Fibroblast of lung (primary cell): ENCODE measurements at regions not wholly inside any gene's neighbourhood (a gene's known extent, or its start where the extent isn't known, plus 50 kb on each side); places are given as distances from the start of the nearest gene placed in this dataset.

Experiments used
- DNase-seq, 2 donors: peaks; one replicate each; pipeline versions ENCODE4 v3.0.0 to v3.0.0-alpha.2; 2010; ENCODE audit warnings: low read depth in 2 of 2
- H2AFZ ChIP-seq: 2 replicates; pipeline ENCODE4 v1.5.1; 2012; ENCODE audit warnings: low read length, control low read depth, inconsistent platforms
- H3K27ac ChIP-seq: 2 replicates; pipeline ENCODE4 v1.5.1; 2011; ENCODE audit warnings: low read length, control low read depth; ENCODE audit not compliant: insufficient read depth
- H3K27me3 ChIP-seq: 2 replicates; pipeline ENCODE4 v1.5.1; 2011; ENCODE audit warnings: mild to moderate bottlenecking, low read length; ENCODE audit not compliant: control insufficient read depth, insufficient read depth
- H3K36me3 ChIP-seq: 2 replicates; pipeline ENCODE4 v1.5.1; 2011; ENCODE audit warnings: low read length; ENCODE audit not compliant: control insufficient read depth, insufficient read depth
- H3K4me1 ChIP-seq: 2 replicates; pipeline ENCODE4 v1.5.1; 2011; ENCODE audit warnings: low read length; ENCODE audit not compliant: control insufficient read depth, insufficient read depth; ENCODE audit errors: extremely low read depth
- H3K4me2 ChIP-seq: 2 replicates; pipeline ENCODE4 v1.5.1; 2011; ENCODE audit warnings: low read length, control low read depth; ENCODE audit not compliant: insufficient read depth; ENCODE audit errors: extremely low read depth
- H3K4me3 ChIP-seq, 4 experiments: fragments of 200-600 bp in 1 of 4; sonication (generic) in 1 of 4; replicated peaks in 1 of 4; 2 replicates each; pipeline ENCODE4 v1.5.1; 2011 to 2016; ENCODE audit warnings: low read length in 4 of 4, low read depth in 3 of 4, mild to moderate bottlenecking in 3 of 4, control low read depth in 2 of 4, inconsistent platforms in 1 of 4, mixed read lengths in 1 of 4; ENCODE audit not compliant: insufficient read depth in 1 of 4; ENCODE audit errors: control extremely low read depth in 1 of 4
- H3K79me2 ChIP-seq: 2 replicates; pipeline ENCODE4 v1.5.1; 2012; ENCODE audit warnings: mild to moderate bottlenecking, low read length, inconsistent platforms; ENCODE audit not compliant: control insufficient read depth, insufficient read depth
- H3K9ac ChIP-seq: 2 replicates; pipeline ENCODE4 v1.5.1; 2011; ENCODE audit warnings: mild to moderate bottlenecking, low read length, control low read depth; ENCODE audit not compliant: insufficient read depth
- H3K9me3 ChIP-seq: 2 replicates; pipeline ENCODE4 v1.5.1; 2012; ENCODE audit warnings: low read depth, low read length; ENCODE audit not compliant: control insufficient read depth, insufficient read depth
- H4K20me1 ChIP-seq: 2 replicates; pipeline ENCODE4 v1.5.1; 2011; ENCODE audit warnings: low read length; ENCODE audit not compliant: control insufficient read depth, insufficient read depth; ENCODE audit errors: extremely low read depth
- EZH2 ChIP-seq: IDR thresholded peaks from 2 replicates; pipeline ENCODE4 v1.5.1; 2012; ENCODE audit warnings: low read length, control low read depth, mild to moderate bottlenecking; ENCODE audit errors: missing control alignments
- TF ChIP-seq, protein P1 (sequence below), 2 donors: IDR thresholded peaks in 1 of 2; conservative IDR thresholded peaks in 1 of 2; 1 replicate in 1 of 2; 2 replicates in 1 of 2; pipeline ENCODE4 v1.5.1; 2011 to 2012; ENCODE audit warnings: low read length in 2 of 2, control low read depth in 1 of 2, inconsistent platforms in 1 of 2, low read depth in 1 of 2, mild to moderate bottlenecking in 1 of 2

DNA sequence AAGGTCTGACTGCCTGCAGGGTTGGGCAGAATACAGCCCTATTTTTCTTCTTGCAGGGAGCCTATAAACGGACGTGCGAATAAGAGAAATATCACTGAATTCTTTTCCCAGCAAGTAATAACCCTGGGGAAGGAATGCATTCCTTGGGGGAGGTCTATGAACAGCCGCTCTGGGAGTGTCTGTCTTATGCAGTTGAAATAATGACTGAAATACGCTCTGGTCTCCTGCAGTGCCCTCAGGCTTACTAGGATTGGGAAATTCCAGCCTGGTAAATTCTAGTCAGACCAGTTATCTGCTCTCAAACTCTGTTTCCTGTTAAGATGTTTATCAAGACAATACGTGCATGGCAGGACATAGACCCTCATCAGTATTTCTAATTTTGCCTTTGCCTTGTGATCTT, 72.1 kb upstream of the FAM241A start:
- Histone ChIP-seq H3K4me1 (no peaks in the 10 kb centered on the region), H3K9ac (no peak overlapping the region)
- TF ChIP-seq, protein P1, sequence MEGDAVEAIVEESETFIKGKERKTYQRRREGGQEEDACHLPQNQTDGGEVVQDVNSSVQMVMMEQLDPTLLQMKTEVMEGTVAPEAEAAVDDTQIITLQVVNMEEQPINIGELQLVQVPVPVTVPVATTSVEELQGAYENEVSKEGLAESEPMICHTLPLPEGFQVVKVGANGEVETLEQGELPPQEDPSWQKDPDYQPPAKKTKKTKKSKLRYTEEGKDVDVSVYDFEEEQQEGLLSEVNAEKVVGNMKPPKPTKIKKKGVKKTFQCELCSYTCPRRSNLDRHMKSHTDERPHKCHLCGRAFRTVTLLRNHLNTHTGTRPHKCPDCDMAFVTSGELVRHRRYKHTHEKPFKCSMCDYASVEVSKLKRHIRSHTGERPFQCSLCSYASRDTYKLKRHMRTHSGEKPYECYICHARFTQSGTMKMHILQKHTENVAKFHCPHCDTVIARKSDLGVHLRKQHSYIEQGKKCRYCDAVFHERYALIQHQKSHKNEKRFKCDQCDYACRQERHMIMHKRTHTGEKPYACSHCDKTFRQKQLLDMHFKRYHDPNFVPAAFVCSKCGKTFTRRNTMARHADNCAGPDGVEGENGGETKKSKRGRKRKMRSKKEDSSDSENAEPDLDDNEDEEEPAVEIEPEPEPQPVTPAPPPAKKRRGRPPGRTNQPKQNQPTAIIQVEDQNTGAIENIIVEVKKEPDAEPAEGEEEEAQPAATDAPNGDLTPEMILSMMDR (conservative IDR thresholded peaks at IDR 0.05 in 1 of 2, IDR thresholded peaks at IDR 0.05 in 1 of 2; ENCODE audit: low read depth in 1 of 2, low read length in 2 of 2): no peak
- TF ChIP-seq EZH2: no peak

DNA sequence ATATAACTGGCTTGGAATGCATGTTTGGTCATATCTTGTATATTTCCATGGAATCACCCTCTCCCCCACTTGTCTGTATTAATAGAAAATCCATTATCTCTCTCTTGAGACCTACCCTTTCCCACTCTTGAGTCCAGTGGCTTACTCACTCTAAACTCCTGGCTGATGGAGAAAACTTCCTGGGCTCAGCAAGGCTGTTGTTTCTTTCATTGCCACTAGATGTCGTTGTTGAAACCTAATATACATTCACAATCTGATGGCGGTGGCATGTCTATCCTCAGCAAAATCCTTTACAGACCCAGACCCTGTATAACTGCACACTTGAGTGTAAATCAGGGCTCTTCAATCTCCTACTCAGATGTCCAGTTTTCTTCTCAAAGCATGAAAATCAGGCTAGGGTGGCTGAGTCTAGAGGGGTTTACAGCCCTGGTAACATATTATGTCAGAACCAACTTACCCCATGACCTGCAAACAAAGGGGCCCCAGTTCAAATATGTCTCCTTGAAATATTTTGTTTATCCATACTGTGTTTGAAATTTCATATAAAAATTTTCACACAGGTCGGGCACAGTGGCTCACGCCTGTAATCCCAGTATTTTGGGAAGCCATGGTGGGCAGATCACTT, 70.0 kb upstream of the FAM241A start:
- Histone ChIP-seq H3K4me1 (no peaks in the 10 kb centered on the region), H3K9ac (no peak overlapping the region), H3K79me2 (no peaks in the 10 kb centered on the region), H3K27me3 (no peaks in the 10 kb centered on the region), H3K4me2 (no peak overlapping the region), H4K20me1 (no peaks in the 10 kb centered on the region), H3K9me3 (no peaks in the 10 kb centered on the region), H3K27ac (no peak overlapping the region), H3K36me3 (no peaks in the 10 kb centered on the region), H2AFZ (no peak overlapping the region), H3K4me3 (no peak overlapping the region)
- DNase-seq: peak; percentile 58 to 66
- no peak for TF ChIP-seq EZH2
- TF ChIP-seq, protein P1 (conservative IDR thresholded peaks at IDR 0.05 in 1 of 2, IDR thresholded peaks at IDR 0.05 in 1 of 2; ENCODE audit: low read depth in 1 of 2, low read length in 2 of 2): peak; percentile 74 to 90

More for the DNA sequence above, 72.1 kb upstream of the FAM241A start:
- no peaks in the 10 kb centered on the region for H3K36me3 ChIP-seq
- no peak overlapping the region for H2AFZ ChIP-seq
- no peak for DNase-seq
- H3K4me2 ChIP-seq: no peak overlapping the region
- no peaks in the 10 kb centered on the region for H4K20me1 ChIP-seq
- no peaks in the 10 kb centered on the region for H3K79me2 ChIP-seq
- H3K4me3 ChIP-seq: no peak overlapping the region
- H3K9me3 ChIP-seq: no peaks in the 10 kb centered on the region
- H3K27ac ChIP-seq: no peak overlapping the region
- no peaks in the 10 kb centered on the region for H3K27me3 ChIP-seq

- H3K79me2 ChIP-seq: no peaks in the 10 kb centered on the region
- H3K9me3 ChIP-seq: no peaks in the 10 kb centered on the region
- no peaks in the 10 kb centered on the region for H3K36me3 ChIP-seq
- H4K20me1 ChIP-seq: no peaks in the 10 kb centered on the region
- no peak overlapping the region for H3K4me2 ChIP-seq
- no peak overlapping the region for H3K4me3 ChIP-seq
- H3K4me1 ChIP-seq: no peaks in the 10 kb centered on the region
- no peak for TF ChIP-seq EZH2
- TF ChIP-seq, protein P1 (conservative IDR thresholded peaks at IDR 0.05 in 1 of 2, IDR thresholded peaks at IDR 0.05 in 1 of 2; ENCODE audit: low read depth in 1 of 2, low read length in 2 of 2): no peak
- no peak overlapping the region for H2AFZ ChIP-seq
- no peaks in the 10 kb centered on the region for H3K27me3 ChIP-seq
- no peak overlapping the region for H3K27ac ChIP-seq
- no peak overlapping the region for H3K9ac ChIP-seq
- no peak for DNase-seq
Observed at GRCh38 chr4:112075906-112076305, 69.3 kb upstream of the FAM241A start.
